ENCODE measurements at regions not wholly inside any gene's neighbourhood (a gene's known extent, or its start where the extent isn't known, plus 50 kb on each side); places are given as distances from the start of the nearest gene placed in this dataset.

DNA sequence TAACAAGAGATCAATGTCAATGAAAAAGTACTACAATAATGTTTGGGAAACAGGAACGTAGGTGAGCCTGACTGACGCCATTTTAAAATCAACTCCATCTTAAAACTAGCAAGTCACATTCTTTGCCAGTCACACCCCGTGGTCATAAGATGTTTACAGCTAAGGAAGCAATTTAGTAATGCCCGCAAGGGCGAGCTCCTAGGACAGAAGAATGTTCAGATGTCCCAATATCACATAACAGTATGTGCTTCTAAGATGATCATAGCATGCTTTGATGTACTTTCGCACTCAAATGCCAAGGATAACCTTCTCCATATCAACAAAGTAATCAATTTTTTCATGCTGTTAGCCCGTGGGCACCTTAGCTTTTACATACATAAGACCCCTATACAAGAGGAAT lies 113.8 kb upstream of the EGFR start:
- no peak for TF ChIP-seq CTCF (IDR thresholded peaks at IDR 0.05)
- no peak for TF ChIP-seq POLR2A (IDR thresholded peaks at IDR 0.05)
